ELF-1 (cell line): ENCODE measurements at regions not wholly inside any gene's neighbourhood (a gene's known extent, or its start where the extent isn't known, plus 50 kb on each side); places are given as distances from the start of the nearest gene placed in this dataset.
"Not testable (repeated sequence)": the region's sequence is repeated elsewhere in the genome, so short reads cannot be mapped to it uniquely, and the experiment has no call there.

ENCODE experiments used
- DNase-seq: peaks from one replicate; pipeline ENCODE4 v3.0.0-alpha.2; 2016; ENCODE audit warnings: low read depth, low spot score

GRCh38 chr15:69708436-69709122 is 256.0 kb downstream of the RPLP1 start:
- DNase-seq = not testable (repeated sequence)

GRCh38 chr15:69712991-69713390 is 260.4 kb downstream of the RPLP1 start:
- DNase-seq = no peak

GRCh38 chr15:69713726-69714559 is 261.3 kb downstream of the RPLP1 start:
- DNase-seq = no peak

- DNase-seq = no peak
Measured at GRCh38 chr15:69715210-69715609, 262.6 kb downstream of the RPLP1 start.

GRCh38 chr15:69718436-69718835 is 265.8 kb downstream of the RPLP1 start:
- DNase-seq = no peak

- no peak for DNase-seq
Measured at GRCh38 chr15:69718916-69719315, 266.3 kb downstream of the RPLP1 start.

GRCh38 chr15:69719527-69720240 is 267.1 kb downstream of the RPLP1 start:
- DNase-seq = no peak

- no peak for DNase-seq
Measured at GRCh38 chr15:69720536-69720935, 267.9 kb downstream of the RPLP1 start.

- DNase-seq = no peak
Measured at GRCh38 chr15:69722924-69723323, 270.3 kb downstream of the RPLP1 start.

- DNase-seq = no peak
Measured at GRCh38 chr15:69723404-69724096, 270.9 kb downstream of the RPLP1 start.

GRCh38 chr15:69724333-69724732 is 271.7 kb downstream of the RPLP1 start:
- DNase-seq = no peak

GRCh38 chr15:69725275-69725674 is 272.7 kb downstream of the RPLP1 start:
- no peak for DNase-seq

- DNase-seq = no peak
Measured at GRCh38 chr15:69725957-69726356, 273.3 kb downstream of the RPLP1 start.

- peak; percentile 26 for DNase-seq
Measured at GRCh38 chr15:69727121-69727924, 274.7 kb downstream of the RPLP1 start.

- peak; percentile 57 for DNase-seq
Measured at GRCh38 chr15:69729167-69729748, 276.6 kb downstream of the RPLP1 start.

- DNase-seq = peak; percentile 47
Measured at GRCh38 chr15:69730281-69731080, 277.9 kb downstream of the RPLP1 start.

GRCh38 chr15:69731081-69731330 is 278.4 kb downstream of the RPLP1 start:
- no peak for DNase-seq

- DNase-seq = no peak
Measured at GRCh38 chr15:69731581-69731980, 279.0 kb downstream of the RPLP1 start.

GRCh38 chr15:69732133-69732532 is 279.5 kb downstream of the RPLP1 start:
- no peak for DNase-seq

- DNase-seq = no peak
Measured at GRCh38 chr15:69734699-69735098, 282.1 kb downstream of the RPLP1 start.
